Suprapubic skin (tissue), 4 donors: ENCODE measurements at regions not wholly inside any gene's neighbourhood (a gene's known extent, or its start where the extent isn't known, plus 50 kb on each side); places are given as distances from the start of the nearest gene placed in this dataset.

Source experiments
- CTCF ChIP-seq, 2 donors: fragments of 200-600 bp in 1 of 2; fragments of 450-650 bp in 1 of 2; sonication (generic) in 1 of 2; IDR thresholded peaks; one replicate each; pipeline ENCODE4 v1.5.1; 2016 to 2019; ENCODE audit warnings: antibody characterized with exemption in 2 of 2, mild to moderate bottlenecking in 1 of 2, moderate library complexity in 1 of 2
- POLR2A ChIP-seq, 2 donors: fragments of 450-650 bp; IDR thresholded peaks; one replicate each; pipeline ENCODE4 v1.6.1; 2017; ENCODE audit warnings: antibody characterized with exemption in 2 of 2, mild to moderate bottlenecking in 2 of 2, moderate library complexity in 2 of 2
- POLR2AphosphoS5 ChIP-seq, 3 donors: sonication (generic); formaldehyde crosslinking; IDR thresholded peaks; one replicate each; pipeline ENCODE4 v1.6.1; 2017; ENCODE audit warnings: antibody characterized with exemption in 3 of 3

GRCh38 chr5:96236831-96237230 lies 196.2 kb downstream of the PCSK1 start:
- no peak for TF ChIP-seq CTCF (IDR thresholded peaks at IDR 0.05)
- no peak for TF ChIP-seq POLR2A (IDR thresholded peaks at IDR 0.05)
- no peak for TF ChIP-seq POLR2AphosphoS5 (IDR thresholded peaks at IDR 0.05)
